Activated T-cell treated with anti-CD3 and anti-CD28 coated beads, Interleukin-2, amount 50 U/mL, for 72 hours (primary cell): ENCODE measurements at regions not wholly inside any gene's neighbourhood (a gene's known extent, or its start where the extent isn't known, plus 50 kb on each side); places are given as distances from the start of the nearest gene placed in this dataset.

Source experiments
- ATAC-seq, 2 donors: fragments of 150-1000 bp; cut with Tn5 transposase; replicated peaks in 1 of 2; 2 replicates each; pipeline ENCODE4 v1.10.0; 2021; ENCODE audit warnings: moderate library complexity in 2 of 2, mild to moderate bottlenecking in 1 of 2
- DNase-seq, 2 donors: peaks; one replicate each; pipeline ENCODE4 v3.0.0; 2021 to 2022; ENCODE audit warnings: mixed read lengths in 1 of 2
- H3K27ac Mint-ChIP-seq: one replicate; pipeline ENCODE4 v1.8.0; 2022; ENCODE audit warnings: mild to moderate bottlenecking, moderate library complexity, mixed read lengths
- H3K27me3 Mint-ChIP-seq: one replicate; pipeline ENCODE4 v1.8.0; 2022; ENCODE audit warnings: low read depth, mixed read lengths
- H3K36me3 Mint-ChIP-seq, 2 donors: one replicate each; pipeline ENCODE4 v1.8.0; 2022; ENCODE audit warnings: mixed read lengths in 2 of 2, mild to moderate bottlenecking in 1 of 2; ENCODE audit not compliant: insufficient read depth in 2 of 2
- H3K4me1 Mint-ChIP-seq: one replicate; pipeline ENCODE4 v1.8.0; 2022; ENCODE audit warnings: low read depth, mixed read lengths
- H3K4me3 Mint-ChIP-seq, 2 donors: one replicate each; pipeline ENCODE4 v1.8.0; 2022; ENCODE audit warnings: mild to moderate bottlenecking in 2 of 2, mixed read lengths in 2 of 2, moderate library complexity in 2 of 2
- H3K9me3 Mint-ChIP-seq, 2 donors: one replicate each; pipeline ENCODE4 v1.8.0; 2022; ENCODE audit warnings: mixed read lengths in 2 of 2

- Mint-ChIP-seq H3K27ac (no peak overlapping the region), H3K36me3 (no peaks in the 10 kb centered on the region), H3K4me1 (no peaks in the 10 kb centered on the region), H3K4me3 (no peak overlapping the region), H3K9me3 (no peaks in the 10 kb centered on the region), H3K27me3 (no peaks in the 10 kb centered on the region)
- ATAC-seq (no peak), DNase-seq (no peak)
These were observed 253.9 kb upstream of the NOCT start for GRCh38 chr4:138761638-138762220.

GRCh38 chr4:138759554-138759902 is 256.1 kb upstream of the NOCT start:
- H3K9me3 Mint-ChIP-seq, result no peaks in the 10 kb centered on the region
- H3K4me3 Mint-ChIP-seq, result no peak overlapping the region
- ATAC-seq (no peak), DNase-seq (no peak)
- no peak overlapping the region for H3K27ac Mint-ChIP-seq
- H3K4me1 Mint-ChIP-seq, result no peaks in the 10 kb centered on the region
- H3K36me3 Mint-ChIP-seq, result no peaks in the 10 kb centered on the region
- no peaks in the 10 kb centered on the region for H3K27me3 Mint-ChIP-seq

GRCh38 chr4:138758876-138759553 is 256.6 kb upstream of the NOCT start:
- H3K36me3 Mint-ChIP-seq, result no peaks in the 10 kb centered on the region
- no peak for DNase-seq
- no peaks in the 10 kb centered on the region for H3K27me3 Mint-ChIP-seq
- no peak overlapping the region for H3K4me3 Mint-ChIP-seq
- no peak for ATAC-seq
- H3K27ac Mint-ChIP-seq, result no peak overlapping the region
- no peaks in the 10 kb centered on the region for H3K4me1 Mint-ChIP-seq
- no peaks in the 10 kb centered on the region for H3K9me3 Mint-ChIP-seq

GRCh38 chr4:138758196-138758595 is 257.4 kb upstream of the NOCT start:
- no peak for DNase-seq
- no peak overlapping the region for H3K27ac Mint-ChIP-seq
- no peaks in the 10 kb centered on the region for H3K4me1 Mint-ChIP-seq
- ATAC-seq, result no peak
- H3K36me3 Mint-ChIP-seq, result peaks cover 0 to 2% of the 10 kb centered on the region in 2 donors
- no peaks in the 10 kb centered on the region for H3K27me3 Mint-ChIP-seq
- H3K4me3 Mint-ChIP-seq, result no peak overlapping the region
- peaks cover 0 to 4% of the 10 kb centered on the region in 2 donors for H3K9me3 Mint-ChIP-seq

GRCh38 chr4:138757432-138757831 is 258.1 kb upstream of the NOCT start:
- H3K4me3 Mint-ChIP-seq, result no peak overlapping the region
- no peaks in the 10 kb centered on the region for H3K4me1 Mint-ChIP-seq
- H3K9me3 Mint-ChIP-seq, result peaks cover 0 to 6% of the 10 kb centered on the region in 2 donors
- peaks cover 0 to 2% of the 10 kb centered on the region in 2 donors for H3K36me3 Mint-ChIP-seq
- DNase-seq (no peak), ATAC-seq (no peak)
- no peaks in the 10 kb centered on the region for H3K27me3 Mint-ChIP-seq
- H3K27ac Mint-ChIP-seq, result no peak overlapping the region

GRCh38 chr4:138756519-138756918 is 259.1 kb upstream of the NOCT start:
- Mint-ChIP-seq H3K4me1 (no peaks in the 10 kb centered on the region), H3K36me3 (peaks cover 0 to 2% of the 10 kb centered on the region in 2 donors), H3K27ac (no peak overlapping the region), H3K4me3 (no peak overlapping the region), H3K27me3 (no peaks in the 10 kb centered on the region), H3K9me3 (peaks cover 0 to 8% of the 10 kb centered on the region in 2 donors)
- ATAC-seq (no peak), DNase-seq (no peak)

GRCh38 chr4:138751309-138751708 is 264.3 kb upstream of the NOCT start:
- H3K27me3 Mint-ChIP-seq, result peaks cover 4% of the 10 kb centered on the region
- H3K4me3 Mint-ChIP-seq, result no peak overlapping the region
- H3K36me3 Mint-ChIP-seq, result peaks cover 0 to 2% of the 10 kb centered on the region in 2 donors
- no peaks in the 10 kb centered on the region for H3K4me1 Mint-ChIP-seq
- H3K27ac Mint-ChIP-seq, result no peak overlapping the region
- ATAC-seq, result no peak
- no peak for DNase-seq
- peaks cover 0 to 8% of the 10 kb centered on the region in 2 donors for H3K9me3 Mint-ChIP-seq

- Mint-ChIP-seq H3K36me3 (peaks cover 0 to 2% of the 10 kb centered on the region in 2 donors), H3K27me3 (peaks cover 9% of the 10 kb centered on the region), H3K4me1 (no peaks in the 10 kb centered on the region), H3K9me3 (peaks cover 0 to 8% of the 10 kb centered on the region in 2 donors), H3K27ac (no peak overlapping the region), H3K4me3 (no peak overlapping the region)
- ATAC-seq (no peak), DNase-seq (no peak)
These were observed 266.3 kb upstream of the NOCT start for GRCh38 chr4:138749303-138749702.

GRCh38 chr4:138741766-138742377 is 273.7 kb upstream of the NOCT start:
- H3K4me1 Mint-ChIP-seq, result no peaks in the 10 kb centered on the region
- ATAC-seq (no peak), DNase-seq (no peak)
- H3K4me3 Mint-ChIP-seq, result no peak overlapping the region
- H3K27ac Mint-ChIP-seq, result no peak overlapping the region
- peaks cover 5% of the 10 kb centered on the region for H3K27me3 Mint-ChIP-seq
- H3K36me3 Mint-ChIP-seq, result no peaks in the 10 kb centered on the region
- peaks cover 0 to 3% of the 10 kb centered on the region in 2 donors for H3K9me3 Mint-ChIP-seq

- no peaks in the 10 kb centered on the region for H3K4me1 Mint-ChIP-seq
- H3K27me3 Mint-ChIP-seq, result peaks cover 5% of the 10 kb centered on the region
- H3K36me3 Mint-ChIP-seq, result no peaks in the 10 kb centered on the region
- ATAC-seq (no peak), DNase-seq (no peak)
- no peak overlapping the region for H3K27ac Mint-ChIP-seq
- H3K9me3 Mint-ChIP-seq, result peaks cover 0 to 3% of the 10 kb centered on the region in 2 donors
- no peak overlapping the region for H3K4me3 Mint-ChIP-seq
These were observed 274.5 kb upstream of the NOCT start for GRCh38 chr4:138740816-138741745.

- Mint-ChIP-seq H3K27me3 (no peaks in the 10 kb centered on the region), H3K27ac (no peak overlapping the region), H3K36me3 (no peaks in the 10 kb centered on the region), H3K9me3 (peaks cover 0 to 3% of the 10 kb centered on the region in 2 donors), H3K4me1 (no peaks in the 10 kb centered on the region), H3K4me3 (no peak overlapping the region)
- DNase-seq (no peak), ATAC-seq (no peak)
These were observed 279.2 kb upstream of the NOCT start for GRCh38 chr4:138736362-138736761.

GRCh38 chr4:138734746-138735145 is 280.8 kb upstream of the NOCT start:
- H3K27me3 Mint-ChIP-seq, result peaks cover 6% of the 10 kb centered on the region
- no peaks in the 10 kb centered on the region for H3K36me3 Mint-ChIP-seq
- no peak for DNase-seq
- no peaks in the 10 kb centered on the region for H3K4me1 Mint-ChIP-seq
- no peak for ATAC-seq
- no peak overlapping the region for H3K27ac Mint-ChIP-seq
- H3K4me3 Mint-ChIP-seq, result no peak overlapping the region
- H3K9me3 Mint-ChIP-seq, result peaks cover 0 to 2% of the 10 kb centered on the region in 2 donors

- H3K4me3 Mint-ChIP-seq, result no peak overlapping the region
- peaks cover 0 to 2% of the 10 kb centered on the region in 2 donors for H3K9me3 Mint-ChIP-seq
- no peaks in the 10 kb centered on the region for H3K4me1 Mint-ChIP-seq
- no peak for DNase-seq
- no peak overlapping the region for H3K27ac Mint-ChIP-seq
- H3K27me3 Mint-ChIP-seq, result peaks cover 6% of the 10 kb centered on the region
- H3K36me3 Mint-ChIP-seq, result no peaks in the 10 kb centered on the region
- ATAC-seq, result no peak
These were observed 287.0 kb upstream of the NOCT start for GRCh38 chr4:138728566-138728965.
